ENCODE measurements at regions not wholly inside any gene's neighbourhood (a gene's known extent, or its start where the extent isn't known, plus 50 kb on each side); places are given as distances from the start of the nearest gene placed in this dataset.

- Histone ChIP-seq H3K27ac (ENCODE audit: low read depth, low read length) (no peak overlapping the region), H3K4me3 (replicated peaks in 1 of 2; ENCODE audit: low read depth in 1 of 2, low read length in 2 of 2) (no peak overlapping the region), H2AFZ (ENCODE audit: low read depth, low read length, poor library complexity, severe bottlenecking) (no peak overlapping the region), H3K4me2 (ENCODE audit: low read length) (no peak overlapping the region), H3K9me2 (ENCODE audit: insufficient read depth) (no peaks in the 10 kb centered on the region), H3K4me1 (ENCODE audit: control insufficient read depth in 1 of 2, insufficient read depth in 2 of 2, low read length in 2 of 2) (no peaks in the 10 kb centered on the region), H4K20me1 (ENCODE audit: insufficient read depth) (no peaks in the 10 kb centered on the region), H3K36me3 (ENCODE audit: control insufficient read depth in 1 of 2, insufficient read depth in 2 of 2, low read length in 2 of 2) (no peaks in the 10 kb centered on the region), H3K27me3 (ENCODE audit: insufficient read depth, low read length) (no peaks in the 10 kb centered on the region), H3K79me2 (ENCODE audit: insufficient read depth, low read length) (no peaks in the 10 kb centered on the region), H3K9me3 (ENCODE audit: control insufficient read depth in 1 of 2, insufficient read depth in 1 of 2, low read depth in 1 of 2, low read length in 2 of 2) (no peaks in the 10 kb centered on the region; a peak in 1 of 4 replicates), H3K9ac (ENCODE audit: low read length) (no peak overlapping the region)
- ATAC-seq (no peak), DNase-seq (ENCODE audit: low read depth, low spot score) (no peak)
- intact Hi-C loops (cut with micrococcal nuclease) = no loop called here
- TF ChIP-seq POLR2AphosphoS5 (IDR thresholded peaks at IDR 0.05; ENCODE audit: low read depth, low read length) (no peak), REST (IDR thresholded peaks at IDR 0.05; ENCODE audit: low read depth) (no peak), CBX3 (IDR thresholded peaks at IDR 0.05; ENCODE audit: low read depth) (no peak), JUND (IDR thresholded peaks at IDR 0.05) (no peak), RAD21 (IDR thresholded peaks at IDR 0.05; ENCODE audit: low read depth) (no peak), POLR2A (IDR thresholded peaks at IDR 0.05; ENCODE audit: borderline replicate concordance, extremely low read depth, insufficient read depth, insufficient read length) (no peak)
- TF ChIP-seq, protein P1, sequence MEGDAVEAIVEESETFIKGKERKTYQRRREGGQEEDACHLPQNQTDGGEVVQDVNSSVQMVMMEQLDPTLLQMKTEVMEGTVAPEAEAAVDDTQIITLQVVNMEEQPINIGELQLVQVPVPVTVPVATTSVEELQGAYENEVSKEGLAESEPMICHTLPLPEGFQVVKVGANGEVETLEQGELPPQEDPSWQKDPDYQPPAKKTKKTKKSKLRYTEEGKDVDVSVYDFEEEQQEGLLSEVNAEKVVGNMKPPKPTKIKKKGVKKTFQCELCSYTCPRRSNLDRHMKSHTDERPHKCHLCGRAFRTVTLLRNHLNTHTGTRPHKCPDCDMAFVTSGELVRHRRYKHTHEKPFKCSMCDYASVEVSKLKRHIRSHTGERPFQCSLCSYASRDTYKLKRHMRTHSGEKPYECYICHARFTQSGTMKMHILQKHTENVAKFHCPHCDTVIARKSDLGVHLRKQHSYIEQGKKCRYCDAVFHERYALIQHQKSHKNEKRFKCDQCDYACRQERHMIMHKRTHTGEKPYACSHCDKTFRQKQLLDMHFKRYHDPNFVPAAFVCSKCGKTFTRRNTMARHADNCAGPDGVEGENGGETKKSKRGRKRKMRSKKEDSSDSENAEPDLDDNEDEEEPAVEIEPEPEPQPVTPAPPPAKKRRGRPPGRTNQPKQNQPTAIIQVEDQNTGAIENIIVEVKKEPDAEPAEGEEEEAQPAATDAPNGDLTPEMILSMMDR (IDR thresholded peaks at IDR 0.05 in 2 of 3, conservative IDR thresholded peaks at IDR 0.05 in 1 of 3; ENCODE audit: borderline replicate concordance in 1 of 3, insufficient read depth in 1 of 3, low read depth in 2 of 3, low read length in 2 of 3) = no peak; a peak in 1 of 6 replicates
- ChIA-PET POLR2A (no interaction called here), CTCF (no interaction called here), RAD21 (ENCODE audit: low non-redundant PET in 1 of 2, low total read pairs in 2 of 2, uncharacterized antibody in 2 of 2, unreplicated experiment in 2 of 2) (interaction anchor here in 1 of 2 experiments (0.6 kb wide), 1 partner anchor 88 kb away, joined by 3 read pairs; no protein-coding TSS in a partner anchor)
- no TSS peak for BruUV-seq (replicated peaks)
Measured at GRCh38 chr13:89577301-89577700, 1770.2 kb upstream of the MIR17HG start.

All from HCT116 (cell line).